A549 (cell line): ENCODE measurements at regions not wholly inside any gene's neighbourhood (a gene's known extent, or its start where the extent isn't known, plus 50 kb on each side); places are given as distances from the start of the nearest gene placed in this dataset.

Experiments used
- CTCF ChIP-seq: fragments of >200 bp; sonication (Bioruptor Twin); formaldehyde crosslinking; IDR thresholded peaks from 3 replicates; pipeline ENCODE4 v1.5.1; 2016
- E2F6 ChIP-seq: IDR thresholded peaks from 2 replicates; pipeline ENCODE4 v1.6.1; 2012; ENCODE audit warnings: low read depth, borderline replicate concordance
- HDAC2 ChIP-seq: fragments of 200-600 bp; sonication (generic); IDR thresholded peaks from 2 replicates; pipeline ENCODE4 v1.6.1; 2016
- POLR2A ChIP-seq: IDR thresholded peaks from 2 replicates; pipeline ENCODE4 v1.6.1; 2012; ENCODE audit warnings: mild to moderate bottlenecking, low read length
- RAD21 ChIP-seq, 2 experiments: fragments of >200 bp in 1 of 2; sonication (Bioruptor Twin) in 1 of 2; formaldehyde crosslinking in 1 of 2; IDR thresholded peaks in 1 of 2; conservative IDR thresholded peaks in 1 of 2; 2 replicates in 1 of 2; 3 replicates in 1 of 2; pipeline ENCODE4 v1.6.1; 2012 to 2018; ENCODE audit warnings: inconsistent platforms in 1 of 2
- RFX5 ChIP-seq: fragments of 450-650 bp; IDR thresholded peaks from 2 replicates; pipeline ENCODE4 v1.7.1; 2014; ENCODE audit warnings: antibody characterized with exemption, mild to moderate bottlenecking, moderate library complexity

- no peak for TF ChIP-seq RFX5
- no peak for TF ChIP-seq E2F6
- no peak for TF ChIP-seq POLR2A
- TF ChIP-seq RAD21 (conservative IDR thresholded peaks at IDR 0.05 in 1 of 2, IDR thresholded peaks at IDR 0.05 in 1 of 2): no peak
- TF ChIP-seq HDAC2: no peak
- TF ChIP-seq CTCF: no peak
Measured at GRCh38 chr10:37667736-37668135, 189.7 kb downstream of the ZNF248 start.
